ENCODE measurements at regions not wholly inside any gene's neighbourhood (a gene's known extent, or its start where the extent isn't known, plus 50 kb on each side); places are given as distances from the start of the nearest gene placed in this dataset.

GRCh38 chr10:10078446-10078845, 939.2 kb upstream of the CELF2 start:
- no peak for TF ChIP-seq EZH2phosphoT487 (conservative IDR thresholded peaks at IDR 0.05; ENCODE audit: low read length)
- TF ChIP-seq, protein P1, sequence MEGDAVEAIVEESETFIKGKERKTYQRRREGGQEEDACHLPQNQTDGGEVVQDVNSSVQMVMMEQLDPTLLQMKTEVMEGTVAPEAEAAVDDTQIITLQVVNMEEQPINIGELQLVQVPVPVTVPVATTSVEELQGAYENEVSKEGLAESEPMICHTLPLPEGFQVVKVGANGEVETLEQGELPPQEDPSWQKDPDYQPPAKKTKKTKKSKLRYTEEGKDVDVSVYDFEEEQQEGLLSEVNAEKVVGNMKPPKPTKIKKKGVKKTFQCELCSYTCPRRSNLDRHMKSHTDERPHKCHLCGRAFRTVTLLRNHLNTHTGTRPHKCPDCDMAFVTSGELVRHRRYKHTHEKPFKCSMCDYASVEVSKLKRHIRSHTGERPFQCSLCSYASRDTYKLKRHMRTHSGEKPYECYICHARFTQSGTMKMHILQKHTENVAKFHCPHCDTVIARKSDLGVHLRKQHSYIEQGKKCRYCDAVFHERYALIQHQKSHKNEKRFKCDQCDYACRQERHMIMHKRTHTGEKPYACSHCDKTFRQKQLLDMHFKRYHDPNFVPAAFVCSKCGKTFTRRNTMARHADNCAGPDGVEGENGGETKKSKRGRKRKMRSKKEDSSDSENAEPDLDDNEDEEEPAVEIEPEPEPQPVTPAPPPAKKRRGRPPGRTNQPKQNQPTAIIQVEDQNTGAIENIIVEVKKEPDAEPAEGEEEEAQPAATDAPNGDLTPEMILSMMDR (IDR thresholded peaks at IDR 0.05; ENCODE audit: insufficient read depth, low read length, poor library complexity, severe bottlenecking), result no peak
